GM20000 (cell line): ENCODE measurements at regions not wholly inside any gene's neighbourhood (a gene's known extent, or its start where the extent isn't known, plus 50 kb on each side); places are given as distances from the start of the nearest gene placed in this dataset.

Experiments
- DNase-seq: peaks from one replicate; pipeline ENCODE4 v3.0.0; 2012; ENCODE audit warnings: low spot score
- CTCF ChIP-seq: IDR thresholded peaks from 2 replicates; pipeline ENCODE4 v1.5.1; 2012; ENCODE audit warnings: mild to moderate bottlenecking, control low read depth; ENCODE audit errors: extremely low read depth, missing control alignments

GRCh38 chr5:61280205-61280604 is 51.9 kb upstream of the ZSWIM6 start:
- DNase-seq = no peak

GRCh38 chr5:61280761-61281427 is 51.2 kb upstream of the ZSWIM6 start:
- TF ChIP-seq CTCF = no peak
- no peak for DNase-seq

More at GRCh38 chr5:61280205-61280604, 51.9 kb upstream of the ZSWIM6 start:
- no peak for TF ChIP-seq CTCF

- no peak for TF ChIP-seq CTCF
- DNase-seq = no peak
These were observed 50.4 kb upstream of the ZSWIM6 start for GRCh38 chr5:61281686-61282085.
